WTC11 (cell line): ENCODE measurements at regions not wholly inside any gene's neighbourhood (a gene's known extent, or its start where the extent isn't known, plus 50 kb on each side); places are given as distances from the start of the nearest gene placed in this dataset.
A peak's percentile ranks its signal among the peaks of the same experiment; 100 is the strongest.

Experiments used
- ATAC-seq: fragments of 200-7000 bp; cut with Tn5 transposase; 2 replicates; pipeline ENCODE4 v1.10.0; 2021; ENCODE audit warnings: mild to moderate bottlenecking, moderate library complexity
- CTCF ChIA-PET: fragments of 300-600 bp; sonication (Branson Sonifier 250); formaldehyde crosslinking; loops from one replicate; lab custom pipeline; 2021; ENCODE audit warnings: antibody characterized with exemption; lab: Charles Lee
- POLR2A ChIA-PET: fragments of 350-600 bp; sonication (Branson Sonifier 250); formaldehyde crosslinking; loops from one replicate; lab custom pipeline; 2021; ENCODE audit warnings: antibody characterized with exemption; lab: Charles Lee
- DNase-seq: peaks from one replicate; pipeline ENCODE4 v3.0.0; 2021; ENCODE audit warnings: low spot score
- H3K27ac Mint-ChIP-seq: 2 replicates; pipeline ENCODE4 v1.8.0; 2021; ENCODE audit warnings: mixed read lengths
- H3K27me3 Mint-ChIP-seq: 2 replicates; pipeline ENCODE4 v1.8.0; 2021; ENCODE audit warnings: low read depth, mild to moderate bottlenecking, moderate library complexity, mixed read lengths
- H3K36me3 Mint-ChIP-seq: 2 replicates; pipeline ENCODE4 v1.8.0; 2021; ENCODE audit warnings: mixed read lengths
- H3K4me1 Mint-ChIP-seq: 2 replicates; pipeline ENCODE4 v1.8.0; 2022; ENCODE audit warnings: mixed read lengths
- H3K4me3 Mint-ChIP-seq: 2 replicates; pipeline ENCODE4 v1.8.0; 2021; ENCODE audit warnings: mild to moderate bottlenecking, moderate library complexity, mixed read lengths
- H3K9me3 Mint-ChIP-seq: 2 replicates; pipeline ENCODE4 v1.8.0; 2021; ENCODE audit warnings: mixed read lengths
- CREM ChIP-seq: sonication (generic); formaldehyde crosslinking; IDR thresholded peaks from 2 replicates; pipeline ENCODE4 v1.8.1; 2022; ENCODE audit warnings: mild to moderate bottlenecking, missing genetic modification reagents, moderate library complexity
- ESRRA ChIP-seq: sonication (generic); formaldehyde crosslinking; IDR thresholded peaks from 2 replicates; pipeline ENCODE4 v1.8.1; 2022; ENCODE audit warnings: mild to moderate bottlenecking, missing genetic modification reagents, borderline replicate concordance
- GABPB1 ChIP-seq: sonication (generic); formaldehyde crosslinking; IDR thresholded peaks from 2 replicates; pipeline ENCODE4 v1.8.1; 2023; ENCODE audit warnings: mild to moderate bottlenecking, missing genetic modification reagents
- ZBTB21 ChIP-seq: sonication (generic); formaldehyde crosslinking; IDR thresholded peaks from 2 replicates; pipeline ENCODE4 v1.8.1; 2023; ENCODE audit warnings: mild to moderate bottlenecking, missing genetic modification reagents, borderline replicate concordance
- ZNF121 ChIP-seq: sonication (generic); formaldehyde crosslinking; IDR thresholded peaks from 2 replicates; pipeline ENCODE4 v1.8.0; 2023; ENCODE audit warnings: missing genetic modification reagents
- ZNF232 ChIP-seq: sonication (generic); formaldehyde crosslinking; IDR thresholded peaks from 2 replicates; pipeline ENCODE4 v1.8.0; 2022; ENCODE audit warnings: mild to moderate bottlenecking, missing genetic modification reagents
- ZNF416 ChIP-seq: fragments of 250-450 bp; sonication (Bioruptor Pico); IDR thresholded peaks from 2 replicates; pipeline ENCODE4 v1.9.0; 2021; ENCODE audit warnings: mild to moderate bottlenecking, inconsistent platforms
- ZNF671 ChIP-seq: fragments of 250-450 bp; sonication (Bioruptor Pico); IDR thresholded peaks from 2 replicates; pipeline ENCODE4 v1.8.0; 2021; ENCODE audit warnings: mild to moderate bottlenecking
- TF ChIP-seq, protein P1 (sequence below): sonication (generic); formaldehyde crosslinking; IDR thresholded peaks from 2 replicates; pipeline ENCODE4 v1.8.0; 2023; ENCODE audit warnings: missing genetic modification reagents
- TF ChIP-seq, protein P2 (sequence below): sonication (generic); formaldehyde crosslinking; IDR thresholded peaks from 2 replicates; pipeline ENCODE4 v1.8.0; 2022; ENCODE audit warnings: mild to moderate bottlenecking, missing genetic modification reagents
- TF ChIP-seq, protein P3 (sequence below): sonication (generic); formaldehyde crosslinking; IDR thresholded peaks from 2 replicates; pipeline ENCODE4 v1.8.0; 2022; ENCODE audit warnings: mild to moderate bottlenecking, missing genetic modification reagents
- TF ChIP-seq, protein P4 (sequence below): sonication (generic); formaldehyde crosslinking; IDR thresholded peaks from 2 replicates; pipeline ENCODE4 v1.8.1; 2023; ENCODE audit warnings: mild to moderate bottlenecking, missing genetic modification reagents, moderate library complexity
- TF ChIP-seq, protein P5 (sequence below): sonication (generic); formaldehyde crosslinking; IDR thresholded peaks from 2 replicates; pipeline ENCODE4 v1.8.0; 2023; ENCODE audit warnings: mild to moderate bottlenecking, missing genetic modification reagents
- TF ChIP-seq, protein P6 (sequence below): fragments of 250-450 bp; sonication (Bioruptor Pico); IDR thresholded peaks from 2 replicates; pipeline ENCODE4 v1.9.0; 2021; ENCODE audit warnings: moderate library complexity, mild to moderate bottlenecking, inconsistent platforms, borderline replicate concordance
- TF ChIP-seq, protein P7 (sequence below): fragments of 250-450 bp; sonication (Bioruptor Pico); IDR thresholded peaks from 2 replicates; pipeline ENCODE4 v1.9.0; 2021; ENCODE audit warnings: mild to moderate bottlenecking

DNA sequence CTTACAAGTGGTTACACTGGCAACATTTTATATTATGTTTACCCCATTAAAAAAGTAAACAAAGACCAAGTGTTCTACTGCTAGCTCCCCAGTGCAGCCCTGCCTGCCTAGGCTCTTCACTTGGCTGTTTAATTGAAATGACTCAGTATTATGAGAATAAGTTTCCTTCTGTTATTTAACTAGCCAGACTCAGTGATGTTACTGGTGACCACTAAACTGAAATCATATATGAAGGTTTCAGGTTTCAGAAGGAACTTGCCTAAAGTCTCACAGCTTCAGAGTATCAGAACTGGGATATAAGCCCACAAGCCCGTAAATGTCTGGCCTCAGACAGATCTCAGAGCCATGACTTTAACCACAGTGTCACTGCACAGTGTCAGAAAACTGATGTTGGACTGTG is 66.8 kb upstream of the EXOC4 start (continued):
- TF ChIP-seq, protein P1, sequence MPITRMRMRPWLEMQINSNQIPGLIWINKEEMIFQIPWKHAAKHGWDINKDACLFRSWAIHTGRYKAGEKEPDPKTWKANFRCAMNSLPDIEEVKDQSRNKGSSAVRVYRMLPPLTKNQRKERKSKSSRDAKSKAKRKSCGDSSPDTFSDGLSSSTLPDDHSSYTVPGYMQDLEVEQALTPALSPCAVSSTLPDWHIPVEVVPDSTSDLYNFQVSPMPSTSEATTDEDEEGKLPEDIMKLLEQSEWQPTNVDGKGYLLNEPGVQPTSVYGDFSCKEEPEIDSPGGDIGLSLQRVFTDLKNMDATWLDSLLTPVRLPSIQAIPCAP, result no peak

DNA sequence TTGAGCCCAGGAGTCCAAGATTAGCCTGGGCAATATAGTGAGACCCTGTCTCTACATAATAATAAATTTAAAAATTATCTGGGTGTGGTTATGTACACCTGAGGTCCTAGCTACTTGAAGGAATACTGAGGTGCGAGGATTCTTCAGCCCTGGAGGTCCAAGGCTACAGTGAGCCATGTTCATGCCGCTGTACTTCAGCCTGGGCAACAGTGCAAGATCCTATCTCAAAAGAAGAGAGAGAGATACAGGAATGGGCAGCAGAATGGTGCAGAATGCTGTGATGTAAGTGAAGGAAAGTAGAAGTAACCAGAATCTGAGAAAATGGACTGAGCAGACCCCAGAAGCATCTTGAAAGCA is 62.7 kb upstream of the EXOC4 start:
- ATAC-seq, result no peak
- DNase-seq, result no peak
- CTCF ChIA-PET, result no interaction called here
- no peaks in the 10 kb centered on the region for H3K9me3 Mint-ChIP-seq
- H3K4me3 Mint-ChIP-seq, result no peak overlapping the region
- POLR2A ChIA-PET, result no interaction called here
- H3K27me3 Mint-ChIP-seq, result no peaks in the 10 kb centered on the region; the same call in none of the 2 replicates
- no peaks in the 10 kb centered on the region for H3K36me3 Mint-ChIP-seq
- TF ChIP-seq, protein P2, sequence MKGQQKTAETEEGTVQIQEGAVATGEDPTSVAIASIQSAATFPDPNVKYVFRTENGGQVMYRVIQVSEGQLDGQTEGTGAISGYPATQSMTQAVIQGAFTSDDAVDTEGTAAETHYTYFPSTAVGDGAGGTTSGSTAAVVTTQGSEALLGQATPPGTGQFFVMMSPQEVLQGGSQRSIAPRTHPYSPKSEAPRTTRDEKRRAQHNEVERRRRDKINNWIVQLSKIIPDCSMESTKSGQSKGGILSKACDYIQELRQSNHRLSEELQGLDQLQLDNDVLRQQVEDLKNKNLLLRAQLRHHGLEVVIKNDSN (CRISPR knock-in tag), result no peak
- TF ChIP-seq ZNF121 (CRISPR knock-in tag), result peak; percentile 91
- TF ChIP-seq, all 79 proteins: peak for 1
- Mint-ChIP-seq H3K27ac (no peak overlapping the region), H3K4me1 (peaks cover 29% of the 10 kb centered on the region)

DNA sequence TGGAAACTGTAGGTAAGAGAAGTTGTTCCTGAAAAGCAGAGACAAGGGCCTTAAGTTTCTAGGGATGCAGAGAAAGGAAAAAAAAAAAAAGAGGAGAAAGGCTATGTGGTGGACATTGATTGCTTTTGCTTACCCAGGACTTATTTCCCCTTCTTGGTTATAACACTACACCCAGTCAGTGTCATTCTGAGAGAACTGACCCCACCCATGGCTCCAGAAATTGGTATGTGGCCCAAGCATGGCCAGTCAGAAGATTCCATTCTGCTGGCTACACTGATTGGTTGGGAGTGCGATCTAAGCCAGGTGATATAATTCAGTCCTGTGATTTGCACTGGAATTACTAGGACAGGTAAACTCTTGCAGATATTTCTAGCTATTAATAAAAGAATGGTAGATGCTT is 62.2 kb upstream of the EXOC4 start:
- no peak overlapping the region for H3K4me3 Mint-ChIP-seq

More for the DNA sequence above, 62.2 kb upstream of the EXOC4 start:
- Mint-ChIP-seq H3K36me3 (no peaks in the 10 kb centered on the region), H3K27me3 (no peaks in the 10 kb centered on the region; the same call in 1 of the 2 replicates), H3K4me1 (peaks cover 30% of the 10 kb centered on the region), H3K27ac (no peak overlapping the region), H3K9me3 (no peaks in the 10 kb centered on the region)
- ChIA-PET CTCF (no interaction called here), POLR2A (no interaction called here)
- ATAC-seq, result no peak
- no peak for DNase-seq
- TF ChIP-seq, protein P3, sequence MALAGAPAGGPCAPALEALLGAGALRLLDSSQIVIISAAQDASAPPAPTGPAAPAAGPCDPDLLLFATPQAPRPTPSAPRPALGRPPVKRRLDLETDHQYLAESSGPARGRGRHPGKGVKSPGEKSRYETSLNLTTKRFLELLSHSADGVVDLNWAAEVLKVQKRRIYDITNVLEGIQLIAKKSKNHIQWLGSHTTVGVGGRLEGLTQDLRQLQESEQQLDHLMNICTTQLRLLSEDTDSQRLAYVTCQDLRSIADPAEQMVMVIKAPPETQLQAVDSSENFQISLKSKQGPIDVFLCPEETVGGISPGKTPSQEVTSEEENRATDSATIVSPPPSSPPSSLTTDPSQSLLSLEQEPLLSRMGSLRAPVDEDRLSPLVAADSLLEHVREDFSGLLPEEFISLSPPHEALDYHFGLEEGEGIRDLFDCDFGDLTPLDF (CRISPR knock-in tag), result no peak
- TF ChIP-seq, protein P4, sequence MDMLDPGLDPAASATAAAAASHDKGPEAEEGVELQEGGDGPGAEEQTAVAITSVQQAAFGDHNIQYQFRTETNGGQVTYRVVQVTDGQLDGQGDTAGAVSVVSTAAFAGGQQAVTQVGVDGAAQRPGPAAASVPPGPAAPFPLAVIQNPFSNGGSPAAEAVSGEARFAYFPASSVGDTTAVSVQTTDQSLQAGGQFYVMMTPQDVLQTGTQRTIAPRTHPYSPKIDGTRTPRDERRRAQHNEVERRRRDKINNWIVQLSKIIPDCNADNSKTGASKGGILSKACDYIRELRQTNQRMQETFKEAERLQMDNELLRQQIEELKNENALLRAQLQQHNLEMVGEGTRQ, result no peak
- TF ChIP-seq, protein P5, sequence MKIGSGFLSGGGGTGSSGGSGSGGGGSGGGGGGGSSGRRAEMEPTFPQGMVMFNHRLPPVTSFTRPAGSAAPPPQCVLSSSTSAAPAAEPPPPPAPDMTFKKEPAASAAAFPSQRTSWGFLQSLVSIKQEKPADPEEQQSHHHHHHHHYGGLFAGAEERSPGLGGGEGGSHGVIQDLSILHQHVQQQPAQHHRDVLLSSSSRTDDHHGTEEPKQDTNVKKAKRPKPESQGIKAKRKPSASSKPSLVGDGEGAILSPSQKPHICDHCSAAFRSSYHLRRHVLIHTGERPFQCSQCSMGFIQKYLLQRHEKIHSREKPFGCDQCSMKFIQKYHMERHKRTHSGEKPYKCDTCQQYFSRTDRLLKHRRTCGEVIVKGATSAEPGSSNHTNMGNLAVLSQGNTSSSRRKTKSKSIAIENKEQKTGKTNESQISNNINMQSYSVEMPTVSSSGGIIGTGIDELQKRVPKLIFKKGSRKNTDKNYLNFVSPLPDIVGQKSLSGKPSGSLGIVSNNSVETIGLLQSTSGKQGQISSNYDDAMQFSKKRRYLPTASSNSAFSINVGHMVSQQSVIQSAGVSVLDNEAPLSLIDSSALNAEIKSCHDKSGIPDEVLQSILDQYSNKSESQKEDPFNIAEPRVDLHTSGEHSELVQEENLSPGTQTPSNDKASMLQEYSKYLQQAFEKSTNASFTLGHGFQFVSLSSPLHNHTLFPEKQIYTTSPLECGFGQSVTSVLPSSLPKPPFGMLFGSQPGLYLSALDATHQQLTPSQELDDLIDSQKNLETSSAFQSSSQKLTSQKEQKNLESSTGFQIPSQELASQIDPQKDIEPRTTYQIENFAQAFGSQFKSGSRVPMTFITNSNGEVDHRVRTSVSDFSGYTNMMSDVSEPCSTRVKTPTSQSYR (CRISPR knock-in tag), result no peak
- TF ChIP-seq, protein P6, sequence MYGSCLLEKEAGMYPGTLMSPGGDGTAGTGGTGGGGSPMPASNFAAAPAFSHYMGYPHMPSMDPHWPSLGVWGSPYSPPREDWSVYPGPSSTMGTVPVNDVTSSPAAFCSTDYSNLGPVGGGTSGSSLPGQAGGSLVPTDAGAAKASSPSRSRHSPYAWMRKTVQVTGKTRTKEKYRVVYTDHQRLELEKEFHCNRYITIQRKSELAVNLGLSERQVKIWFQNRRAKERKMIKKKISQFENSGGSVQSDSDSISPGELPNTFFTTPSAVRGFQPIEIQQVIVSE (CRISPR knock-in tag), result no peak
- TF ChIP-seq ZNF232 (CRISPR knock-in tag), result no peak
- TF ChIP-seq ZNF671, result no peak
- TF ChIP-seq, protein P7, sequence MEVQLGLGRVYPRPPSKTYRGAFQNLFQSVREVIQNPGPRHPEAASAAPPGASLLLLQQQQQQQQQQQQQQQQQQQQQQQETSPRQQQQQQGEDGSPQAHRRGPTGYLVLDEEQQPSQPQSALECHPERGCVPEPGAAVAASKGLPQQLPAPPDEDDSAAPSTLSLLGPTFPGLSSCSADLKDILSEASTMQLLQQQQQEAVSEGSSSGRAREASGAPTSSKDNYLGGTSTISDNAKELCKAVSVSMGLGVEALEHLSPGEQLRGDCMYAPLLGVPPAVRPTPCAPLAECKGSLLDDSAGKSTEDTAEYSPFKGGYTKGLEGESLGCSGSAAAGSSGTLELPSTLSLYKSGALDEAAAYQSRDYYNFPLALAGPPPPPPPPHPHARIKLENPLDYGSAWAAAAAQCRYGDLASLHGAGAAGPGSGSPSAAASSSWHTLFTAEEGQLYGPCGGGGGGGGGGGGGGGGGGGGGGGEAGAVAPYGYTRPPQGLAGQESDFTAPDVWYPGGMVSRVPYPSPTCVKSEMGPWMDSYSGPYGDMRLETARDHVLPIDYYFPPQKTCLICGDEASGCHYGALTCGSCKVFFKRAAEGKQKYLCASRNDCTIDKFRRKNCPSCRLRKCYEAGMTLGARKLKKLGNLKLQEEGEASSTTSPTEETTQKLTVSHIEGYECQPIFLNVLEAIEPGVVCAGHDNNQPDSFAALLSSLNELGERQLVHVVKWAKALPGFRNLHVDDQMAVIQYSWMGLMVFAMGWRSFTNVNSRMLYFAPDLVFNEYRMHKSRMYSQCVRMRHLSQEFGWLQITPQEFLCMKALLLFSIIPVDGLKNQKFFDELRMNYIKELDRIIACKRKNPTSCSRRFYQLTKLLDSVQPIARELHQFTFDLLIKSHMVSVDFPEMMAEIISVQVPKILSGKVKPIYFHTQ, result no peak
- TF ChIP-seq ZNF416 (CRISPR knock-in tag), result no peak
- TF ChIP-seq ZBTB21 (CRISPR knock-in tag), result no peak
- TF ChIP-seq ESRRA, result no peak
- no peak for TF ChIP-seq CREM (CRISPR knock-in tag)
- TF ChIP-seq GABPB1 (CRISPR knock-in tag), result no peak
